H54 (cell line): ENCODE measurements at regions not wholly inside any gene's neighbourhood (a gene's known extent, or its start where the extent isn't known, plus 50 kb on each side); places are given as distances from the start of the nearest gene placed in this dataset.

Experiments used
- DNase-seq: peaks from one replicate; pipeline ENCODE4 v3.0.0; 2011; ENCODE audit warnings: low spot score, mixed read lengths; ENCODE audit not compliant: insufficient read length
- FAIRE-seq: peaks from 3 replicates; lab custom pipeline; 2011; peaks lifted over from hg19 to GRCh38; lab: Jason Lieb, UNC
- POLR2A ChIP-seq: IDR thresholded peaks from 2 replicates; pipeline ENCODE4 v1.6.1; 2011; ENCODE audit warnings: low read depth, mild to moderate bottlenecking, low read length

DNA sequence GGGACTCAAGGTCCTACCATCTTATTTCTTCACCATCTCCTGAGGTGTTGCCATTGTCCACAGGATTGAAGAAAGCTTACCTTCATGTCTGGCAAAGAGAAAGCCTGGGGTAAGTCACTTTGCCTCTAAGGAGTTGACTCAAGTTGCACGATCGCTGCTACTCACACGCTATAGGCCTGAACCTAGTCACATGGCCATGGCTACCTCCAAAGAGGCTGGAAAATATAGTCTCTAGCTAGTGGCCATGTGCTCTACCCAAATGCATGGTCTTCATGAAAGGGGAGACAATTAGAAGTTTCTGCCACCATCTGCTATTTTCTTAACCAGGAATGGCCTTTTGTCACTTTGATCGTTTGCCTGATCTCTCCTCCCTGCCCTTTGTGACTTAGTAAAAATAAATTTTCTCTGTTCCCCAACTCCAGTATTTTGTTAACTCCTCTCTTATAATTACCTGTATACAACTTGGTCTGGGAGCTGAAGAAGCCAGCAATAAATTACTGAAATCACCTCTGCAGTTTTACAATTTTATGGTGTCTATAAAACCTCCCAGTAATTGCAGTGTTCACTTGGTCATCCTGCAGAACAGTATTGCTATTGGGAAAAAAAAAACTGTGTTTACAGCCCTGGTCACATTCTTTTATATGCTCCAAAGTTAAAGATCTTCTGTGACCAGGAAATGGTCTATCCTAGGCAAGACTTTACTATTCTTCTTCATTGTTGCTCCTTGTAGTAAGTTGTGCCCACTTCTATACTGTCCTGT, 126.7 kb upstream of the TSPAN5 start:
- DNase-seq (no peak), FAIRE-seq (no peak)
- no peak for TF ChIP-seq POLR2A

GRCh38 chr4:98781641-98782357, 123.4 kb upstream of the TSPAN5 start:
- DNase-seq: no peak
- TF ChIP-seq POLR2A: no peak
- no peak for FAIRE-seq

DNA sequence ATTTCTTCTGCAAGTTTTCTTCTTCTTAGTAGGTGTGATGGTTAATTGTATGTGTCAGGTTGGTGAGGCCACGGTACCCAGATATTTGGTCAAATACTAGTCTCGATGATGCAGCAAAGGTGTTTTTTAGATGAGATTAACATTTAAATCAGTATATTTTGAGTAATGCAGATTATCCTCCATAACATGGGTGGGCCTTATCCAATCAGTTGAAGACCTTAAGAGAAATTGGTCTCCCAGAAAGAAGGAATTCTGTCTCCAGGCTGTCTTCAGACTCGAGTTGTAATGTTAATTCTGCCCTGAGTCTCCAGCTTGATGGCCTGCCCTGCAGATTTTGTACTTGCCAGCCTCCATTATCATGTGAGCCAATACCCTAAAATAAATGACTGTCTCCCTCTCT, 122.5 kb upstream of the TSPAN5 start:
- DNase-seq (no peak), FAIRE-seq (no peak)
- no peak for TF ChIP-seq POLR2A

DNA sequence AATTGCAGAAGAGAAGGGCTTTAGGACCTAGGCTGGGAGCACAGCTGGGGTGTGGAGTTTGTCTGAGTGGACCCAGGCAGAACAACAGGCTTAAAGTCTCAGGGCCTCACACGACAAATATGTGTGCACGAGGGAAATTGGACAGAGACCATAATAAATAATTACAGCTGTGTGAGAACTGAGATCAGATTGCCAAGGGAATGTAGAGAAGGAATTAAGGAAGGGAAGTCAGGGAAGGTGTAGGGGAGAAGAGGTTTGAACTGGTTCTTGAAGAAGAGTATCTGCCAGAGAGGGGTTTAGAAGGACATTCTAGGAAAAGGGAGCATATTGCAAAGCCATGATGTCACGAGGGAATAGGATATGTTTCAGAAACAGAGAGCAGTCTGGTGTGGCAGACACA, 120.7 kb upstream of the TSPAN5 start:
- FAIRE-seq (no peak), DNase-seq (no peak)
- no peak for TF ChIP-seq POLR2A

- TF ChIP-seq POLR2A: no peak
- DNase-seq (peak; percentile 19), FAIRE-seq (peak; percentile 15)
Observed at GRCh38 chr4:98778206-98778605, 119.8 kb upstream of the TSPAN5 start.

DNA sequence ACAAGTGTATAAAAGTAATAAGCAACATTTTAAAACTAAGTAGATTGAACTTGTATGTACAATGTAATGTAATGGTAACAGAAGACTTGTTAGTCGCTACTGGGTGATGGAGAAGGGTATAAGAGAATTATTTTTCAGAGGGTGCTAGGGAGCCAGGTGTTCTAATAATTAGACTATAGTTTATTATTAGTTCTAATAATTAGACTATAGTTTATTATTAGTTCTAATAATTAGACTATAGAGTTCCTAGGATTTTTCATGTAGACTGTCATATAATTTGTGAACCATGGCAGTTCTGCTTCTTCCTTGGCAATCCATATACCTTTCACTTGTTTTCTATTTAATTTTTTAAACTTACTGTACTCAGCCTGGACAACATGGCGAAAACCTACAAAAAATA, 117.3 kb upstream of the TSPAN5 start:
- FAIRE-seq (no peak), DNase-seq (no peak)
- TF ChIP-seq POLR2A: no peak

DNA sequence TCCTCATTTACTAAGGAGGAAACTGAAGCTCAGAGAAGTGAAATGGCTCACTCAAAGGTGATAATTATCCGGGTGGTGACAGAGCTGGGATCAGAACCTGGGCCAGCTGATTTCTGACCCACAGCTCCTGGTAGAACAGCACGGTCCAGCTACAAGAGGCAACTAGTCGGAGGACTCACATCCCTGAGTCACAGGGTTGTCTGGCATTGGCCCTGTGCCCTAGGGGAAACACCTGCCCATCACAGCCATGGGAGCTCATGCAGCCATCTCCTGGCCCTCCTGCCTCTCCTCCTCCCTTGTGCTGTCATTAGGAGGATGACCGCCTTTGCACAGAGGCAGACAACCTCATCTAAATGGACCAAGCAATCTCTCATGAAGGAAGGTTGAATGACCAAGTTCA, 115.2 kb upstream of the TSPAN5 start:
- TF ChIP-seq POLR2A: no peak
- DNase-seq: no peak
- no peak for FAIRE-seq

GRCh38 chr4:98771959-98772632, 113.7 kb upstream of the TSPAN5 start:
- DNase-seq (no peak), FAIRE-seq (no peak)
- no peak for TF ChIP-seq POLR2A

DNA sequence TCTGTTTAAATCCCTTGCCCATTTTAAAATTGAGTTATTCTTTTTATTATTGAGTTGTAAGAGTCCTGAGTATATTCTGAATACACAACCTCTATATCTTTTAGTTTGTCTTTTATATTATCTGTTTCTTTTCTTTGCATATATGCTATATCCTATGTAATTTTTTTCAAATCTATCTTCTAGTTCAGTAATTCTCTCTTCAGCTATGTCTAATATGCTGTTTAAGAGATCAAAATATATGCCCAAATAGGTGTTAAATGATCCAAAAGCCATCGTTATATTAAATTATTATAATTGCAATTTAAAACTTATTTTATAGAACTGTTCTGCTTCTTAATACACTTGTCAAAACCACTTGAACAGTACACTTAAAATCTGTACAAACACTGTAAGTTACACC, 107.4 kb upstream of the TSPAN5 start:
- no peak for TF ChIP-seq POLR2A
- DNase-seq (no peak), FAIRE-seq (no peak)

DNA sequence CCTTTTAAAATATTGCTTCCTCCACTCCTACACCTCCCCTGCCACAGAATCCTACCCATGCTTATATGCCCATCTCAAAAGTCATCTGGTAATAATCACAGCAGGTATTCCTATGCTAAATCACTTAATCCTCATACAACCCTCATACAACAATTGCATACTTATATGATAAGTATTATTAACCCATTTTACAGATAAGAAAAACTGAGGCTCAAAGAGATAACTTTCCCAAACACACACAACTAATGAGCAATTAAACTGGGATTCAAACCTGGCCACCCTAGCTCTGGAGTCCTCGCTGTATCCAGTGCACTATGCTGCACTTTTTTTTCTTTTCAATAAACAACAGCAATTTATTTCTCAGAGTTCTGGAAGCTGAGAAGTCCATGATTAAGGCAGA, 99.8 kb upstream of the TSPAN5 start:
- TF ChIP-seq POLR2A: no peak
- FAIRE-seq (no peak), DNase-seq (no peak)

DNA sequence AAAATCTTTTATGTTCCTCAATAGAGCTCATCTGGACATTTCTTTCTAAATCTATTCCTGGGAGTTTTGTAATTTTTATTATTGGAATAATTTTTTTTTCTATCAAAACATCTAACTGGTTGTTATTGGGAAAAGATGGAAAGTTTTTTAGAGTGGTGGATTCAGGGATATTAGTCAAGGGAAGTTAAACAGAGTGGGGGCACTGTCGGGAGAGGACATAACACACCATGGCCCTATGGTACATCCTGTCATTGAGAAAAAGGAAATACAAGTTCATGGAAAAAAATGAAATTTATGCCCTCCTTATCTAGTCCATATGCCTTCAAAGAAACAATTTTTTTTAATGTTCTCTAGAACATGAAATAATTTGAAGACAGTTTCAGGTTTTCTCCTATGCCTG, 96.3 kb upstream of the TSPAN5 start:
- FAIRE-seq: no peak
- no peak for TF ChIP-seq POLR2A

DNA sequence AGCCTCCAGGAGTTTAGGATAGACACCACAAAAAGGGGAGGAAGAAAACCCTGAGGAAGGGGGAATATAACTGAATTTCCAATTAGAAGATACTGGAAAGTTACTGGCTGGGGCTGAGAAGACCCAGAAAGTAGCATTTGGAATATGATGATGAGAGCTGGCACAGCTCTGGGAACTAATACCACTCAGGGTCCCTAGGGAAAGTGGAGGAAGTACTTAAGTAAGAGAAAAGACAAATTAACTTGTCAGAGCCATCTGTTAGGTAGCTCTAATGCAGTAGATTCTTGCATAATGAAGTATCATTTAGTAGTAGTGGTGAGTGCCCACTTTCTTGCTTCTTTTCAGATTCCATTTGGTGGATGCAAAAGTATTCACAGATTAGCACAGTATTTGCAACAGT, 90.8 kb upstream of the TSPAN5 start:
- no peak for DNase-seq
- FAIRE-seq: no peak
- no peak for TF ChIP-seq POLR2A

More for the DNA sequence above, 96.3 kb upstream of the TSPAN5 start:
- DNase-seq: no peak

DNA sequence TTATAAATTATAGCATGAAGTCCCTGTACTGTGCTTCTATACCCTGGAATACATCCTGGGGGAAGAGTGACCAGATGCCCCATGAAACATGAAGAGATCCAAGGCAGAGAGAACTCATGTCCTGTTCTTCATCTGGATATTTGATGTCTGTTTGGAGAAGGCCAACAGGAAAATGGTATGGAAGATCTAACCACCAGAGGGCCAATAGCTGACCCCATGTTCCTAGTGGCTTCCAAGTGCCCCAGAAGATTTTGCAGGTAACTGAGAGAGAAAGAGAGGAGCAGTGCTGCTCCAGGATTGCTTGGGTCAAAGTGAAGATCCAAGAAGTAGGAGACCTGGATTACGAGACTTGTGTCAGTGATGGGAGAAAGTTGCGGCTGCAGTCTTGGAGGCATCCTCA, 90.2 kb upstream of the TSPAN5 start:
- FAIRE-seq: no peak
- TF ChIP-seq POLR2A: no peak
- DNase-seq: no peak

GRCh38 chr4:98747393-98748091, 89.1 kb upstream of the TSPAN5 start:
- no peak for DNase-seq
- FAIRE-seq: no peak
- no peak for TF ChIP-seq POLR2A

GRCh38 chr4:98746936-98747335, 88.5 kb upstream of the TSPAN5 start:
- no peak for TF ChIP-seq POLR2A
- DNase-seq: no peak
- FAIRE-seq: no peak
